ENCODE measurements at regions not wholly inside any gene's neighbourhood (a gene's known extent, or its start where the extent isn't known, plus 50 kb on each side); places are given as distances from the start of the nearest gene placed in this dataset.

DNA sequence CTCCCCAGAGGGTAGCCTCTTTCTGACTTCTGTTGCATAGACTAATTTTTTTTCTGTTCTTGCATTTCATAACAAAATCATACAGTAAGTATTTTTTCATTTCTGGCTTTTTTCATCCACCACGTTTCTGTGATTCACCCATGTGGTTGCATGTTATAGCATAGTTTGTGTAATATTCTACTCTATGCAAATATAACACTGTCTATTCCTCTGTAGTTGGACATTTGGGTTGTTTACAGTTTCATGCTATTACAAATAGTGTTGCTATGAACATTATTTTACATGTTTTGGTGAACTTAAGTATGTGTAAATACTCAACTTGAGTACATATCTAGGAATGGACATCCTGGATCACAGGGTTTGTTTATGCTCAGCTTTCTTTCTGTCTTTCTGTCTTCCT lies 187.2 kb upstream of the KCNG1 start:
- TF ChIP-seq, protein P1, sequence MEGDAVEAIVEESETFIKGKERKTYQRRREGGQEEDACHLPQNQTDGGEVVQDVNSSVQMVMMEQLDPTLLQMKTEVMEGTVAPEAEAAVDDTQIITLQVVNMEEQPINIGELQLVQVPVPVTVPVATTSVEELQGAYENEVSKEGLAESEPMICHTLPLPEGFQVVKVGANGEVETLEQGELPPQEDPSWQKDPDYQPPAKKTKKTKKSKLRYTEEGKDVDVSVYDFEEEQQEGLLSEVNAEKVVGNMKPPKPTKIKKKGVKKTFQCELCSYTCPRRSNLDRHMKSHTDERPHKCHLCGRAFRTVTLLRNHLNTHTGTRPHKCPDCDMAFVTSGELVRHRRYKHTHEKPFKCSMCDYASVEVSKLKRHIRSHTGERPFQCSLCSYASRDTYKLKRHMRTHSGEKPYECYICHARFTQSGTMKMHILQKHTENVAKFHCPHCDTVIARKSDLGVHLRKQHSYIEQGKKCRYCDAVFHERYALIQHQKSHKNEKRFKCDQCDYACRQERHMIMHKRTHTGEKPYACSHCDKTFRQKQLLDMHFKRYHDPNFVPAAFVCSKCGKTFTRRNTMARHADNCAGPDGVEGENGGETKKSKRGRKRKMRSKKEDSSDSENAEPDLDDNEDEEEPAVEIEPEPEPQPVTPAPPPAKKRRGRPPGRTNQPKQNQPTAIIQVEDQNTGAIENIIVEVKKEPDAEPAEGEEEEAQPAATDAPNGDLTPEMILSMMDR (IDR thresholded peaks at IDR 0.05): no peak
- Histone ChIP-seq H3K36me3 (no peaks in the 10 kb centered on the region), H3K4me1 (ENCODE audit: control insufficient read depth in 1 of 2, insufficient read depth in 1 of 2, low read depth in 1 of 2, low read length in 1 of 2) (no peaks in the 10 kb centered on the region), H3K27ac (no peak overlapping the region), H3K9me3 (no peaks in the 10 kb centered on the region), H3K27me3 (peaks cover 51% of the 10 kb centered on the region), H3K4me3 (ENCODE audit: low read depth in 1 of 2, low read length in 1 of 2) (no peak overlapping the region)

DNA sequence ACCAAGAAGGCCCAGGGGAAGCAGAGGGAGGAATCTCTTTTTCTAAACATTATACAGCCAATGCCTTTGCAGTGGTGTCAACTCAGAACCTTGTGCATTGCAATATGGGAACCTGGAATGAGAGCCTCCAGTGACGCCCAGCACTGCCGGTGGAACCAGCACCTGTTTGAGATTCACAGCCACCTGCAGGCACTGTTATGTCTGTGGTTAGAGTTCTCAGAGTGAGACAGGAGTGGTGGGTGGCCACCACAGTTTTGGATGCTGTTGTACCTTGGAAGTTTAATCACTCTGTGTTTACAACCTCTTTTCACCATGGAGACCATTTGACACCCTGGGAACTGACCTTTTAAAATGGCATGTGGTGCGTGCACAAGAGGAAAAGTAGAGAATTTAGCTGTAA lies 185.3 kb upstream of the KCNG1 start:
- Histone ChIP-seq H3K36me3 (no peaks in the 10 kb centered on the region), H3K27me3 (peaks cover 45% of the 10 kb centered on the region), H3K4me1 (ENCODE audit: control insufficient read depth in 1 of 2, insufficient read depth in 1 of 2, low read depth in 1 of 2, low read length in 1 of 2) (no peaks in the 10 kb centered on the region), H3K27ac (no peak overlapping the region), H3K4me3 (ENCODE audit: low read depth in 1 of 2, low read length in 1 of 2) (no peak overlapping the region), H3K9me3 (no peaks in the 10 kb centered on the region)
- TF ChIP-seq, protein P1 (IDR thresholded peaks at IDR 0.05): no peak

DNA sequence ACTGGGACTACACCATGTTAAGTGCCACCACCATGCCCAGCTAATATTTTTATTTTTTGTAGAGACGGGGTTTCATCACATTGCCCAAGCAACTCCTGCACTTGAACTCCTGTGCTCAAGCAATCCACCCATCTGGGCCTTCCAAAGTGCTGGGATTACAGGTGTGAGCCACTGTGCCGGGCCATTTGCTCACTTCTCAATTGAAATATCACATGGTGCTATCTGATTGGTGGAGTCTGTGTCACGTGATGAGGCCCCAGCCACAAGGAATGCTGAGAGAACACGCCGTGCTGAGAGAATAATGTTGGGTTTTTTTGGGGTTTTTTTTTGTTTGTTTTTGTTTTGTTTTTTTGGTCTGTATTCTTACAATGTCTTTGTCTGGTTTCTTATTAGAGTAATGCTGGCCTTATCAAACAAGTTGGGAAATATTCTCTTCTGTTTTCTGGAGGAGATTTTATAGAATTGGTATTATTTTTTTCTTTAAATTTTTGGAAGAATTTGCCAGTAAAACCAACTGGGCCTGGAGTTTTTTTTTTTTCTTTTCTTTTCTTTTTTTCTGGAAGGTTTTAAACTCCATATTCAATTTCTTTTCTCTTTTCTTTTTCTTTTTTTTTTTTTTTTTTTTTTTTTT lies 183.2 kb upstream of the KCNG1 start:
- Histone ChIP-seq H3K4me1 (ENCODE audit: control insufficient read depth in 1 of 2, insufficient read depth in 1 of 2, low read depth in 1 of 2, low read length in 1 of 2) (no peaks in the 10 kb centered on the region), H3K4me3 (ENCODE audit: low read depth in 1 of 2, low read length in 1 of 2) (no peak overlapping the region), H3K27ac (no peak overlapping the region), H3K27me3 (peaks cover 42% of the 10 kb centered on the region), H3K36me3 (no peaks in the 10 kb centered on the region), H3K9me3 (no peaks in the 10 kb centered on the region)
- TF ChIP-seq, protein P1 (IDR thresholded peaks at IDR 0.05): no peak

DNA sequence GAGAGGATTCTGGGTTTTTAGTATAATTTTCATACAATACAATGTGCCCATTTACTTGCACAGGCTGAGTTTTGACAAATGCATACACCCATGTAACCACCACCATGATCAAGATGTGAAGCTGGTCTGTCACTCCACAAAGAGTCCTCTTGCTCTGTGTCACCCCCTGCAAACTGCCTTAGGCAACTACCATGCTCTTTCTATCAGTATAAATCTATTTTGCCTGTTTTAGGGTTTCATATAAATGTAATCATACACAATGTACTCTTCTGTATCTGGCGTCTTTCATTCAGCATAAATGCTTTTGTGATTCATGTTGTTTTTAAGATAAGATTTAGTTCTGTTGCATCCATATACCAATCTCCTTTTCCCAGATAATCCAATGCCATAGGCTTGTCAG lies 181.9 kb upstream of the KCNG1 start:
- peaks cover 34% of the 10 kb centered on the region for H3K27me3 ChIP-seq
- TF ChIP-seq, protein P1 (IDR thresholded peaks at IDR 0.05): no peak
- H3K4me3 ChIP-seq (ENCODE audit: low read depth in 1 of 2, low read length in 1 of 2): no peak overlapping the region
- no peaks in the 10 kb centered on the region for H3K4me1 ChIP-seq (ENCODE audit: control insufficient read depth in 1 of 2, insufficient read depth in 1 of 2, low read depth in 1 of 2, low read length in 1 of 2)
- no peaks in the 10 kb centered on the region for H3K36me3 ChIP-seq
- H3K27ac ChIP-seq: no peak overlapping the region
- H3K9me3 ChIP-seq: no peaks in the 10 kb centered on the region

DNA sequence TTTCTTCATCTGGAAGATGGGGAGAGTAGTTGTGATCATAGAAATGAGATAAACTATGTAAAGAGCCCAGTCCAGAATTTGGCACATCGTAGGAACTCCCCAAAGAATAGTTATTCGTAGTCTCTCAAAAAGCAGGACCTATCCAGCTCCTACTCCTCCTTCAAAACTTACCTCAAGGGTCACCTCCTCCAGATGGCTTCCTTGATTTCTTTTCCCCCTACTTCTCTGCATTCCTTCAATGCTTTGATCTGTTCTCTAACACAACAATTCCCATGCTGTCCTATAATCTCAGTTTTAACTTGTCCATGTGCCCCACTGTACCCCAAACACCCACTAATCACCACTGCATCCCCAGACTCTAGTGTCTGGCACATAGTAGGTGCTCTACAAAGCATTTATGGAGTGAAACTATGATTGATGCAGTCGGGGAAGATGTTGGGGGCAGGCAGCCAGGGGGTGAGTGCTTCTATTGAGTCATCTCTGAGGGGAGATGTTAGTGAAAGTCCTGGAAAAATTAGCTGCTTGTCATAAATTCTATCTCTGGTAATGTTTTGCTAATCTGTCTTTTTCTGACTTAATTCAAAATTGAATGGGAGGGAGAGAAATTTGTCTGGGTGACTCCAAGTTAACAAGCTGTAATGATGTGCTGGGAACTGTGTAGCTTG lies 181.3 kb upstream of the KCNG1 start:
- Histone ChIP-seq H3K9me3 (no peaks in the 10 kb centered on the region), H3K4me1 (ENCODE audit: control insufficient read depth in 1 of 2, insufficient read depth in 1 of 2, low read depth in 1 of 2, low read length in 1 of 2) (no peaks in the 10 kb centered on the region), H3K27ac (no peak overlapping the region), H3K4me3 (ENCODE audit: low read depth in 1 of 2, low read length in 1 of 2) (no peak overlapping the region), H3K36me3 (no peaks in the 10 kb centered on the region), H3K27me3 (peaks cover 28% of the 10 kb centered on the region)
- TF ChIP-seq, protein P1 (IDR thresholded peaks at IDR 0.05): no peak

Data from neutrophil (primary cell).